ENCODE measurements at regions not wholly inside any gene's neighbourhood (a gene's known extent, or its start where the extent isn't known, plus 50 kb on each side); places are given as distances from the start of the nearest gene placed in this dataset.
A peak's percentile ranks its signal among the peaks of the same experiment; 100 is the strongest.
"Not testable (repeated sequence)": the region's sequence is repeated elsewhere in the genome, so short reads cannot be mapped to it uniquely, and the experiment has no call there.

- DNase-seq: peak; percentile 4
Observed at GRCh38 chr14:95597784-95598211, 62.9 kb downstream of the GLRX5 start.

GRCh38 chr14:95601650-95602049, 66.8 kb downstream of the GLRX5 start:
- DNase-seq: no peak

DNA sequence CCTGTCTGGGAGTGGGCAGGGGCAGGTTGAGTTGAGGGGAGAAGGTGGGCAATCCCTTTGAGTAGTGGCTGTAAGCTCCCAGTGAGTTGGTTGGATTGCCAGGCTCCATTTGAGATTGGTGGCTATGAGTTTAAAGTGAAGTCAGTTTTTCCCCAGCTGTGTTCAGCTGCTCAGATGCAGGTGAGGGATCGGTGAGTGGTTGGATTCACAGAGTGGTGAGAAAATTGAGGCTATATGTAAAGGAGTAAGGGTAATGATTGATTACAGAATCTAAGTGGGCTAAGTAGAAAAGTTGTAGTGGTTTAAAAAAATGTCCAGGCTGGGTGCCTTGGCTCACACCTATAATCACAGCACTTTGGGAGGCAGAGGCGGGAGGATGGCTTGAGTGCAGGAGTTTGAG, 68.6 kb downstream of the GLRX5 start:
- DNase-seq: no peak

- DNase-seq: no peak
Observed at GRCh38 chr14:95606266-95606665, 71.4 kb downstream of the GLRX5 start.

DNA sequence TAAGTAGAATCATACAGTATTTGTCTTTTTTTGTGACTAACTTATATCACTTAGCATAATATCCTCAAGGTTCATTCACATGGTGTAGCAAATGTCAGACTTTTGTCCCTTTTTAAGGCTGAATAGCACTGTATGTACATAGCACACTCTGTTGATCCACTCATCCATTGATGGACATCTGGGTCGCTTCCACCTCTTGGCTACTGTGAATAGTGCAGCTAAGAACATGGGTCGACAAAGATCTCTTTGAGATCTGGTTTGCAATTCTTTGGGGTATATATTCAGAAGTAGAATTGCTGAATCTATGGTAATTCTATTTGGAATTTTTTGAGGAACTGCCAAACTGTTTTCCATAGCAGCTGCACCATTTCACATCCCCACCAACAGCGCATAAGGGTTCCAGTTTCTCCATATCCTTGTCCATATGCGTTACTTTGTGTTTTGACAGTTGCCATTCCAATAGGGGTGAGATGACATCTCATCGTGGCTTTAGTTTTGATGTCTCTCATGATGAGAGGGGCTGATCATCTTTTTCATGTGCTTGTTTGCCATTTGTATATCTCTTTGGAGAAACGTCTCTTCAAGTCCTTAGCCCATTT, 73.9 kb downstream of the GLRX5 start:
- no peak for DNase-seq

- peak; percentile 27 for DNase-seq
Observed at GRCh38 chr14:95609398-95609990, 74.6 kb downstream of the GLRX5 start.

- no peak for DNase-seq
Observed at GRCh38 chr14:95611293-95611880, 74.8 kb upstream of the TCL1B start.

DNA sequence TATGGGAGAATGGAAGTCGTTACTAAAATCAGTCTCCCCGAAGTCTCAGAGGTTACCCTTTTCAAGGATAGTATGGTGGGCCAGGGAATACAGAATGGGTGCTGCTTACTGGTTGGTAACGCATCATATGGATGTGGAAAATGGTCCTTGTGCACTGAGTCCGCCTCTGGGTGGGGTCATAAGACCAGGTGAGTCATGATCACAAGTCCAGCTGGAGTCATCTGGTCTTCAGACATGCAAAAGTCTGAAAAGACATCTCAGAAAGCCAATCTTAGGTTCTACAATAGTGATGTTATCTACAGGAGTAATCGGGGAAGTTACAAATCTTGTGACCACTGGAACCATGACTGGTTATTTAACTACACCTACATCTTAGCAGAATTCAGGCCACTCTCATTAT, 71.9 kb upstream of the TCL1B start:
- DNase-seq: peak; percentile 11

DNA sequence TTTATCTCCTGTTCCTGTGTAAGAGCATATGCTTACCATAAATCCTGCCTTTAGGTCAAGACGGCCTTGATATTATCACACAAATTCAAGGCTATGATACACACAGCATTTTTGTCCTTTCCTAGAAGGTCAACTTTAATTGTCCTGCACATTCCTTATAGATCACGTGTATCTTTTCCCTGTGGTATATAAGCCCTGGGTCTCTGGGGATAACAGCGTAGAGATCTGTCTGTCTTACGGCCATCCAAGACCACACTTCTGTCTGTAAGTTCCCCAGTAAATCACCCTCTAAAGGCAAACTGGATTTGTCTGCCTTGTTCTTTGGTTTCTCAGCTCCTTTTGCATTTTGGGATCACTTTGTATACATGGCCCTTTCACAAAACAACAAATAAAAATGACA, 69.5 kb upstream of the TCL1B start:
- no peak for DNase-seq

DNA sequence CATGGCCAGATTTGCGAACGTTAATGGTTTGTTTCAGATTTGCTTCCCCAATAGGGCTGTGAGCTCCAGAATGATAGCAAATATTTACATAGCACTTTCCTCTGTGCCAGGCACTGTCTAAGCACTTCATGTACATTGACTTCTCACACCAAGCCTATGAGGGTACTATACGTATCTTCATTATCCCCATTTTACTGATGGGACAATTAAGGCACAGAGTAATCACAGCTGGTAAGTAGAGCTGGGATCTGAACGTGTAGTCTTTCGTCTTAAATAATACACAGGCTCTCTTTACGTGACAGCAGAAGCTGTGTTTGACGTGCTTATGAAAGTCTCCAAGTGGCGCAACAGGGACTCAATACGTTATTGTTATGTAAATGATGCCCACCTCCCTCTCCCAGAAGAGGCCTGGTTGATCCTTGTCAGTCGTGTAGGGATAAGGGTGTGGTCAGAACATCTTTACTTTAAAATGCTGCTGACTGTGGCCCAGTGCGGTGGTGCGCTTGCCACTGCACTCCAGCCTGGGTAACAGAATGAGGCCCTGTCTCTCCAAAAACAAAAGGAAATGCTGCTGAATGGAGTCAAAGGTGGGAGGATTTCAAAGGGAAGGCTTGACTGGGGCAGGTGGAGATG, 66.3 kb upstream of the TCL1B start:
- DNase-seq: no peak

GRCh38 chr14:95620659-95621059, 65.6 kb upstream of the TCL1B start:
- no peak for DNase-seq

- no peak for DNase-seq
Observed at GRCh38 chr14:95623195-95623594, 63.0 kb upstream of the TCL1B start.

DNA sequence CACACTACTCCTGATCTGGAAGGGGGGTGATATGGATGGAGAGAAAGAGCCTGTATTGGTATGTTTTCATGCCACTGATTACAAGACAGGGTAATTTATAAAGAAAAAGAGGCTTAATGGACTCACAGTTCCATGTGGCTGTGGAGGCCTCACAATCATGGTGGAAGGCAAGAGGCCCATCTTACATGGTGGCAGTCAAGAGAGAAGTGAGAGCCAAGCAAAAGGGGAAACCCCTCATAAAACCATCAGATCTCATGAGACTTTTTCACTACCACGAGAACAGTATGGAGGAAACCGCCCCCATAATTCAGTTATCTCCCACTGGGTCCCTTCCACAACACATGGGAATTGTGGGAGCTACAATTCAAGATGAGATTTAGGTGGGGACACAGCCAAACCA, 60.5 kb upstream of the TCL1B start:
- not testable (repeated sequence) for DNase-seq

GRCh38 chr14:95635051-95635450, 51.2 kb upstream of the TCL1B start:
- no peak for DNase-seq

Data from suppressor macrophage treated with lipopolysaccharide for 4 hours (primary cell).